Calu3 (cell line): ENCODE measurements at regions not wholly inside any gene's neighbourhood (a gene's known extent, or its start where the extent isn't known, plus 50 kb on each side); places are given as distances from the start of the nearest gene placed in this dataset.

Experiments used
- BruUV-seq: library from RNA; stranded (reverse); fragments of 400-500 nt; replicated peaks from 2 replicates; lab custom pipeline; 2021; lab: Mats Ljungman, UMichigan
- CTCF ChIA-PET: fragments of 300-600 bp; sonication (Branson Sonifier 250); formaldehyde crosslinking; loops from one replicate; lab custom pipeline; 2022; ENCODE audit warnings: antibody characterized with exemption; lab: Charles Lee
- DNase-seq: peaks from one replicate; pipeline ENCODE4 v3.0.0; 2022
- H3K27ac Mint-ChIP-seq: one replicate; pipeline ENCODE4 v1.8.0; 2022; ENCODE audit warnings: mixed read lengths; ENCODE audit not compliant: unreplicated experiment
- H3K27me3 Mint-ChIP-seq: one replicate; pipeline ENCODE4 v1.8.0; 2022; ENCODE audit warnings: mixed read lengths; ENCODE audit not compliant: unreplicated experiment
- H3K36me3 Mint-ChIP-seq: one replicate; pipeline ENCODE4 v1.8.0; 2022; ENCODE audit warnings: mild to moderate bottlenecking, moderate library complexity, mixed read lengths; ENCODE audit not compliant: insufficient read depth, unreplicated experiment
- H3K4me1 Mint-ChIP-seq: one replicate; pipeline ENCODE4 v1.8.0; 2022; ENCODE audit warnings: mild to moderate bottlenecking, low read depth, mixed read lengths; ENCODE audit not compliant: unreplicated experiment
- H3K4me3 Mint-ChIP-seq: one replicate; pipeline ENCODE4 v1.8.0; 2022; ENCODE audit warnings: mild to moderate bottlenecking, low read depth, moderate library complexity, mixed read lengths; ENCODE audit not compliant: unreplicated experiment
- H3K9me3 Mint-ChIP-seq: one replicate; pipeline ENCODE4 v1.8.0; 2022; ENCODE audit warnings: low read depth, mixed read lengths; ENCODE audit not compliant: unreplicated experiment
- CTCF ChIP-seq: fragments of 200-600 bp; IDR thresholded peaks from one replicate; pipeline ENCODE4 v1.8.0; 2022; ENCODE audit warnings: antibody characterized with exemption; ENCODE audit not compliant: unreplicated experiment
- intact Hi-C: fragments of 100-400 bp; cut with micrococcal nuclease; formaldehyde crosslinking; loops from one replicate; pipeline ENCODE4 v1.10.0; 2022; ENCODE audit not compliant: unreplicated experiment

- H3K9me3 Mint-ChIP-seq, result no peaks in the 10 kb centered on the region
- no TSS peak for BruUV-seq
- TF ChIP-seq CTCF, result no peak
- H3K27ac Mint-ChIP-seq, result no peak overlapping the region
- no peak overlapping the region for H3K4me3 Mint-ChIP-seq
- no peak for DNase-seq
- intact Hi-C loops, result no loop called here
- CTCF ChIA-PET, result interaction anchor here (0.7 kb wide), 1 partner anchor 104 kb away, joined by 5 read pairs; no protein-coding TSS in a partner anchor
- peaks cover 10% of the 10 kb centered on the region for H3K4me1 Mint-ChIP-seq
- no peaks in the 10 kb centered on the region for H3K36me3 Mint-ChIP-seq
- H3K27me3 Mint-ChIP-seq, result no peaks in the 10 kb centered on the region
Measured at GRCh38 chr3:17798000-17798399, 55.6 kb upstream of the TBC1D5 start.

GRCh38 chr3:17795711-17796110, 53.3 kb upstream of the TBC1D5 start:
- H3K27me3 Mint-ChIP-seq, result no peaks in the 10 kb centered on the region
- CTCF ChIA-PET, result no interaction called here
- H3K9me3 Mint-ChIP-seq, result no peaks in the 10 kb centered on the region
- BruUV-seq, result no TSS peak
- H3K4me3 Mint-ChIP-seq, result no peak overlapping the region
- TF ChIP-seq CTCF, result no peak
- peaks cover 7% of the 10 kb centered on the region for H3K4me1 Mint-ChIP-seq
- H3K36me3 Mint-ChIP-seq, result no peaks in the 10 kb centered on the region
- no peak overlapping the region for H3K27ac Mint-ChIP-seq
- intact Hi-C loops, result no loop called here
- no peak for DNase-seq

- CTCF ChIA-PET, result no interaction called here
- no peak overlapping the region for H3K27ac Mint-ChIP-seq
- H3K4me1 Mint-ChIP-seq, result peaks cover 3% of the 10 kb centered on the region
- BruUV-seq, result no TSS peak
- intact Hi-C loops, result no loop called here
- H3K27me3 Mint-ChIP-seq, result no peaks in the 10 kb centered on the region
- H3K36me3 Mint-ChIP-seq, result no peaks in the 10 kb centered on the region
- peaks cover under 1% of the 10 kb centered on the region for H3K9me3 Mint-ChIP-seq
- H3K4me3 Mint-ChIP-seq, result no peak overlapping the region
- DNase-seq, result no peak
- TF ChIP-seq CTCF, result no peak
Measured at GRCh38 chr3:17795280-17795679, 52.8 kb upstream of the TBC1D5 start.

- no peaks in the 10 kb centered on the region for H3K36me3 Mint-ChIP-seq
- no peaks in the 10 kb centered on the region for H3K4me1 Mint-ChIP-seq
- no peak for TF ChIP-seq CTCF
- peaks cover 2% of the 10 kb centered on the region for H3K9me3 Mint-ChIP-seq
- DNase-seq, result no peak
- CTCF ChIA-PET, result no interaction called here
- no peak overlapping the region for H3K27ac Mint-ChIP-seq
- BruUV-seq, result no TSS peak
- H3K4me3 Mint-ChIP-seq, result no peak overlapping the region
- no peaks in the 10 kb centered on the region for H3K27me3 Mint-ChIP-seq
- intact Hi-C loops, result no loop called here
Measured at GRCh38 chr3:17793542-17794195, 51.2 kb upstream of the TBC1D5 start.
